IPS DF 4.7 (cell line): ENCODE measurements at regions not wholly inside any gene's neighbourhood (a gene's known extent, or its start where the extent isn't known, plus 50 kb on each side); places are given as distances from the start of the nearest gene placed in this dataset.

Experiments
- DNase-seq: peaks from one replicate; pipeline ENCODE4 v3.0.0-alpha.2; 2013; ENCODE audit warnings: low spot score; ENCODE audit errors: extremely low read depth

GRCh38 chr2:41967476-41968181 lies 80.2 kb upstream of the PKDCC start:
- no peak for DNase-seq

GRCh38 chr2:41968182-41968578 lies 79.6 kb upstream of the PKDCC start:
- DNase-seq = no peak

- DNase-seq = no peak
Measured at GRCh38 chr2:41970988-41971660, 76.7 kb upstream of the PKDCC start.

- DNase-seq = no peak
Measured at GRCh38 chr2:41972179-41972578, 75.6 kb upstream of the PKDCC start.

- DNase-seq = no peak
Measured at GRCh38 chr2:41972819-41973218, 75.0 kb upstream of the PKDCC start.

- DNase-seq = no peak
Measured at GRCh38 chr2:41973871-41974270, 74.0 kb upstream of the PKDCC start.

- DNase-seq = no peak
Measured at GRCh38 chr2:41981417-41981816, 66.4 kb upstream of the PKDCC start.

GRCh38 chr2:41985573-41986095 lies 62.2 kb upstream of the PKDCC start:
- no peak for DNase-seq

- DNase-seq = no peak
Measured at GRCh38 chr2:41989501-41990180, 58.2 kb upstream of the PKDCC start.

- no peak for DNase-seq
Measured at GRCh38 chr2:41990245-41990644, 57.6 kb upstream of the PKDCC start.

- no peak for DNase-seq
Measured at GRCh38 chr2:41990688-41991087, 57.1 kb upstream of the PKDCC start.

GRCh38 chr2:41992056-41992642 lies 55.7 kb upstream of the PKDCC start:
- no peak for DNase-seq

- no peak for DNase-seq
Measured at GRCh38 chr2:41992671-41993434, 55.0 kb upstream of the PKDCC start.

- DNase-seq = no peak
Measured at GRCh38 chr2:41993435-41993925, 54.3 kb upstream of the PKDCC start.

- DNase-seq = no peak
Measured at GRCh38 chr2:41994233-41994637, 53.6 kb upstream of the PKDCC start.

GRCh38 chr2:41994661-41995060 lies 53.2 kb upstream of the PKDCC start:
- DNase-seq = no peak

- no peak for DNase-seq
Measured at GRCh38 chr2:41997561-41997960, 50.3 kb upstream of the PKDCC start.
